Fibroblast of lung (primary cell): ENCODE measurements at regions not wholly inside any gene's neighbourhood (a gene's known extent, or its start where the extent isn't known, plus 50 kb on each side); places are given as distances from the start of the nearest gene placed in this dataset.

Experiments used
- DNase-seq, 2 donors: peaks; one replicate each; pipeline versions ENCODE4 v3.0.0 to v3.0.0-alpha.2; 2010; ENCODE audit warnings: low read depth in 2 of 2
- H2AFZ ChIP-seq: 2 replicates; pipeline ENCODE4 v1.5.1; 2012; ENCODE audit warnings: low read length, control low read depth, inconsistent platforms
- H3K27ac ChIP-seq: 2 replicates; pipeline ENCODE4 v1.5.1; 2011; ENCODE audit warnings: low read length, control low read depth; ENCODE audit not compliant: insufficient read depth
- H3K27me3 ChIP-seq: 2 replicates; pipeline ENCODE4 v1.5.1; 2011; ENCODE audit warnings: mild to moderate bottlenecking, low read length; ENCODE audit not compliant: control insufficient read depth, insufficient read depth
- H3K36me3 ChIP-seq: 2 replicates; pipeline ENCODE4 v1.5.1; 2011; ENCODE audit warnings: low read length; ENCODE audit not compliant: control insufficient read depth, insufficient read depth
- H3K4me1 ChIP-seq: 2 replicates; pipeline ENCODE4 v1.5.1; 2011; ENCODE audit warnings: low read length; ENCODE audit not compliant: control insufficient read depth, insufficient read depth; ENCODE audit errors: extremely low read depth
- H3K4me2 ChIP-seq: 2 replicates; pipeline ENCODE4 v1.5.1; 2011; ENCODE audit warnings: low read length, control low read depth; ENCODE audit not compliant: insufficient read depth; ENCODE audit errors: extremely low read depth
- H3K4me3 ChIP-seq, 4 experiments: fragments of 200-600 bp in 1 of 4; sonication (generic) in 1 of 4; replicated peaks in 1 of 4; 2 replicates each; pipeline ENCODE4 v1.5.1; 2011 to 2016; ENCODE audit warnings: low read length in 4 of 4, low read depth in 3 of 4, mild to moderate bottlenecking in 3 of 4, control low read depth in 2 of 4, inconsistent platforms in 1 of 4, mixed read lengths in 1 of 4; ENCODE audit not compliant: insufficient read depth in 1 of 4; ENCODE audit errors: control extremely low read depth in 1 of 4
- H3K79me2 ChIP-seq: 2 replicates; pipeline ENCODE4 v1.5.1; 2012; ENCODE audit warnings: mild to moderate bottlenecking, low read length, inconsistent platforms; ENCODE audit not compliant: control insufficient read depth, insufficient read depth
- H3K9ac ChIP-seq: 2 replicates; pipeline ENCODE4 v1.5.1; 2011; ENCODE audit warnings: mild to moderate bottlenecking, low read length, control low read depth; ENCODE audit not compliant: insufficient read depth
- H3K9me3 ChIP-seq: 2 replicates; pipeline ENCODE4 v1.5.1; 2012; ENCODE audit warnings: low read depth, low read length; ENCODE audit not compliant: control insufficient read depth, insufficient read depth
- H4K20me1 ChIP-seq: 2 replicates; pipeline ENCODE4 v1.5.1; 2011; ENCODE audit warnings: low read length; ENCODE audit not compliant: control insufficient read depth, insufficient read depth; ENCODE audit errors: extremely low read depth
- CTCF ChIP-seq, 2 donors: IDR thresholded peaks in 1 of 2; conservative IDR thresholded peaks in 1 of 2; 1 replicate in 1 of 2; 2 replicates in 1 of 2; pipeline ENCODE4 v1.5.1; 2011 to 2012; ENCODE audit warnings: low read length in 2 of 2, control low read depth in 1 of 2, inconsistent platforms in 1 of 2, low read depth in 1 of 2, mild to moderate bottlenecking in 1 of 2
- EZH2 ChIP-seq: IDR thresholded peaks from 2 replicates; pipeline ENCODE4 v1.5.1; 2012; ENCODE audit warnings: low read length, control low read depth, mild to moderate bottlenecking; ENCODE audit errors: missing control alignments

- Histone ChIP-seq H3K9ac (no peak overlapping the region), H3K4me3 (no peak overlapping the region), H3K79me2 (no peaks in the 10 kb centered on the region), H4K20me1 (no peaks in the 10 kb centered on the region), H3K36me3 (no peaks in the 10 kb centered on the region), H3K9me3 (no peaks in the 10 kb centered on the region), H3K27me3 (no peaks in the 10 kb centered on the region), H3K4me2 (no peak overlapping the region), H3K4me1 (no peaks in the 10 kb centered on the region), H2AFZ (no peak overlapping the region), H3K27ac (no peak overlapping the region)
- no peak for DNase-seq
- no peak for TF ChIP-seq EZH2
- no peak for TF ChIP-seq CTCF (conservative IDR thresholded peaks at IDR 0.05 in 1 of 2, IDR thresholded peaks at IDR 0.05 in 1 of 2; ENCODE audit: low read depth in 1 of 2, low read length in 2 of 2)
Measured at GRCh38 chrX:150224676-150225075, 138.4 kb upstream of the MAMLD1 start.

DNA sequence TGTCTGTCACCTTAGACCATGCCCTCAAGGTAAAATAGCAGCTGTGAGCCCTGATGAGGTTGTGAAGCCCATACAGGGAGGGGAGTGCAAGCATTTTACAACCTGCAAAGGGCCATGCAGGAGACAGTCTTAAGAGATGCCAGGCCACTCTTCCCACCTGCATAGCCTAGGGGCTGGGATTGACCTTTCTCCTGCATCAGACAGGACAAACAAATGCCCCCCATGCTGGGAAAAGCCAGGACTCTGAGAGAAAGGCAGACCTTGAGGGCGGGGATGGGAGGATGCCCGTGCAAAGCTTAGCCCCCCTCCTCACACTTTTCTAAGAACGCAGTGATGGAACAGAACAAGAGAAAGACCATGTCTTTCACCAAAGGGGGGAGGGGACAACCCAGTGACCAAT lies 137.9 kb upstream of the MAMLD1 start:
- H3K27ac ChIP-seq, result no peak overlapping the region
- no peak overlapping the region for H3K4me3 ChIP-seq
- no peaks in the 10 kb centered on the region for H3K27me3 ChIP-seq
- no peak overlapping the region for H3K9ac ChIP-seq
- H3K9me3 ChIP-seq, result no peaks in the 10 kb centered on the region
- no peak overlapping the region for H3K4me2 ChIP-seq
- H3K36me3 ChIP-seq, result no peaks in the 10 kb centered on the region
- no peaks in the 10 kb centered on the region for H3K4me1 ChIP-seq
- no peak for DNase-seq
- TF ChIP-seq EZH2, result no peak
- no peak for TF ChIP-seq CTCF (conservative IDR thresholded peaks at IDR 0.05 in 1 of 2, IDR thresholded peaks at IDR 0.05 in 1 of 2; ENCODE audit: low read depth in 1 of 2, low read length in 2 of 2)
- H2AFZ ChIP-seq, result no peak overlapping the region
- no peaks in the 10 kb centered on the region for H3K79me2 ChIP-seq
- H4K20me1 ChIP-seq, result no peaks in the 10 kb centered on the region

DNA sequence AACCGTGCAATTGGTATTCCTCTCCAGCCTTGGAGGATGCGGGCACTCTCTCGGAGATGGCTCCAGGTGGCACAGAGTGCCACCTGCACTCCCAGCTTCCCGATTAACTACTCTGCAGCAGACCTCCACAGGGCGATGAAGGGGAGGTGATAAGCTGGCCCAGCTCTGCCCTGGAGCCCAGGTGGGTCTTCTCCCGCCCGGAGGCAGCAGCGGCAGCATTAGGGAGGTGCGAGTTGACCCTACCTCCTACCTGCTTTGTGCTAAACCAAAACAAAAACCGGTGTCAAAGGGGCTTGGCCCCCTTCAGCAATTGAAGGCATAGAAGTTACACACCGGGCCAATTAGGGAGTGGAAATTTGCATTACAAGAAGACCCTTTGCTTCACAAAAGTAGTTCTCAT lies 137.4 kb upstream of the MAMLD1 start:
- H3K79me2 ChIP-seq, result no peaks in the 10 kb centered on the region
- no peak overlapping the region for H3K9ac ChIP-seq
- H4K20me1 ChIP-seq, result no peaks in the 10 kb centered on the region
- no peak overlapping the region for H3K4me2 ChIP-seq
- no peak overlapping the region for H3K27ac ChIP-seq
- H3K4me3 ChIP-seq, result no peak overlapping the region
- no peak for TF ChIP-seq CTCF (conservative IDR thresholded peaks at IDR 0.05 in 1 of 2, IDR thresholded peaks at IDR 0.05 in 1 of 2; ENCODE audit: low read depth in 1 of 2, low read length in 2 of 2)
- TF ChIP-seq EZH2, result no peak
- H3K27me3 ChIP-seq, result no peaks in the 10 kb centered on the region
- no peaks in the 10 kb centered on the region for H3K36me3 ChIP-seq
- H3K4me1 ChIP-seq, result no peaks in the 10 kb centered on the region
- H2AFZ ChIP-seq, result no peak overlapping the region
- DNase-seq, result no peak
- H3K9me3 ChIP-seq, result no peaks in the 10 kb centered on the region
